Trophoblast cell (in vitro differentiated cells and primary cell): ENCODE measurements at regions not wholly inside any gene's neighbourhood (a gene's known extent, or its start where the extent isn't known, plus 50 kb on each side); places are given as distances from the start of the nearest gene placed in this dataset.

Experiments
- DNase-seq, 2 donors: peaks; one replicate each; pipeline ENCODE4 v3.0.0-alpha.2; 2016
- H2AFZ ChIP-seq: 2 replicates; pipeline ENCODE4 v1.6.1; 2013; ENCODE audit warnings: low read length, moderate library complexity, mild to moderate bottlenecking; ENCODE audit not compliant: insufficient read depth, poor library complexity
- H2AK5ac ChIP-seq: 2 replicates; pipeline ENCODE4 v1.6.1; 2013; ENCODE audit warnings: mild to moderate bottlenecking, low read length
- H2BK120ac ChIP-seq: 2 replicates; pipeline ENCODE4 v1.6.1; 2013; ENCODE audit warnings: low read length, mild to moderate bottlenecking, moderate library complexity; ENCODE audit not compliant: insufficient read depth, poor library complexity
- H2BK12ac ChIP-seq: 2 replicates; pipeline ENCODE4 v1.6.1; 2013; ENCODE audit warnings: mild to moderate bottlenecking, low read length, moderate library complexity
- H2BK5ac ChIP-seq: 2 replicates; pipeline ENCODE4 v1.6.1; 2013; ENCODE audit warnings: low read length, low read depth, moderate library complexity, mild to moderate bottlenecking; ENCODE audit not compliant: poor library complexity
- H3K14ac ChIP-seq: 2 replicates; pipeline ENCODE4 v1.6.1; 2013; ENCODE audit warnings: mild to moderate bottlenecking, low read length
- H3K18ac ChIP-seq: 2 replicates; pipeline ENCODE4 v1.6.1; 2013; ENCODE audit warnings: mild to moderate bottlenecking, low read length
- H3K23ac ChIP-seq: 2 replicates; pipeline ENCODE4 v1.6.1; 2013; ENCODE audit warnings: low read length
- H3K27ac ChIP-seq: 2 replicates; pipeline ENCODE4 v1.5.1; 2013; ENCODE audit warnings: low read depth, mild to moderate bottlenecking, inconsistent platforms, low read length, moderate library complexity
- H3K27me3 ChIP-seq: 2 replicates; pipeline ENCODE4 v1.6.1; 2013; ENCODE audit warnings: inconsistent platforms, mild to moderate bottlenecking, low read length, moderate library complexity; ENCODE audit not compliant: insufficient read depth
- H3K36me3 ChIP-seq, 2 experiments: 1 replicate in 1 of 2; 2 replicates in 1 of 2; pipeline ENCODE4 v1.6.1; 2013; ENCODE audit warnings: low read length in 2 of 2, mild to moderate bottlenecking in 2 of 2, moderate library complexity in 1 of 2; ENCODE audit not compliant: insufficient read depth in 2 of 2, control insufficient read depth in 1 of 2
- H3K4ac ChIP-seq: 2 replicates; pipeline ENCODE4 v1.6.1; 2013; ENCODE audit warnings: low read depth, mild to moderate bottlenecking, low read length, moderate library complexity
- H3K4me1 ChIP-seq, 2 experiments: 1 replicate in 1 of 2; 2 replicates in 1 of 2; pipeline ENCODE4 v1.6.1; 2013; ENCODE audit warnings: low read length in 2 of 2, mild to moderate bottlenecking in 2 of 2, moderate library complexity in 1 of 2; ENCODE audit not compliant: insufficient read depth in 2 of 2, control insufficient read depth in 1 of 2
- H3K4me2 ChIP-seq: 2 replicates; pipeline ENCODE4 v1.6.1; 2013; ENCODE audit warnings: inconsistent platforms, mild to moderate bottlenecking, low read length, moderate library complexity
- H3K4me3 ChIP-seq: 2 replicates; pipeline ENCODE4 v1.5.1; 2013; ENCODE audit warnings: mild to moderate bottlenecking, low read depth, low read length, inconsistent platforms
- H3K79me1 ChIP-seq: one replicate; pipeline ENCODE4 v1.6.1; 2013; ENCODE audit warnings: low read length
- H3K79me2 ChIP-seq: 2 replicates; pipeline ENCODE4 v1.6.1; 2013; ENCODE audit warnings: low read length, mild to moderate bottlenecking; ENCODE audit not compliant: control insufficient read depth, insufficient read depth, poor library complexity
- H3K9ac ChIP-seq: 2 replicates; pipeline ENCODE4 v1.6.1; 2013; ENCODE audit warnings: mild to moderate bottlenecking, low read length
- H3K9me3 ChIP-seq: 2 replicates; pipeline ENCODE4 v1.6.1; 2013; ENCODE audit warnings: low read depth, mild to moderate bottlenecking, control low read depth, inconsistent platforms, low read length; ENCODE audit not compliant: insufficient read depth
- H4K12ac ChIP-seq: 2 replicates; pipeline ENCODE4 v1.6.1; 2013; ENCODE audit warnings: low read depth, mild to moderate bottlenecking, low read length, moderate library complexity
- H4K8ac ChIP-seq: 2 replicates; pipeline ENCODE4 v1.6.1; 2013; ENCODE audit warnings: low read depth, mild to moderate bottlenecking, low read length, moderate library complexity
- H4K91ac ChIP-seq: one replicate; pipeline ENCODE4 v1.6.1; 2013; ENCODE audit warnings: low read depth, mild to moderate bottlenecking, low read length, moderate library complexity
- WGBS: extraction: QIAGEN DNeasy Blood & Tissue Kit; methylation state at CpG from one replicate; pipeline ENCODE4 v1.1.7; 2013; ENCODE audit warnings: missing lambda C conversion rate; ENCODE audit not compliant: insufficient read length, insufficient coverage; ENCODE audit errors: extremely low coverage; 5-methylcytosine and 5-hydroxymethylcytosine counted together

DNA sequence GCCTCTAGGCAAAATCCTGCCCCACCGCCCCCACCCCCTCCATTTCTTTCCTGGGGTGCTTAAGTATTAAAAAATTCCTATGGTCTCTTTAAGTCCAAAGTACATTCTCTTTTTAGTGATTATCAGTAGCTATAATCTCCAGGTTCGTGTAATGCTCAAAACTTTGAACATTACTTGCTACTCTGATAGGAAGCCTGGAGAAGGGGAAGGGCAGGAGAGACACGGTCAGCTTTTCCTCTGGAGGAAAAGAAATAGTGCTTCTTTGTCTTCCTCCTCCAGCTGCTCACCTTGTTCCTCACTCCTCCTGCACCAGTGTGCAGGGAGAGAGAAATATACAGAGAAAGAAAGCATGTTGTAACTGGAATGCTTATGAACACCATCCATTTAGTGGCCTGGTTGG, 80.4 kb downstream of the PPP1R2C start:
- Histone ChIP-seq H4K12ac (no peak overlapping the region), H3K23ac (no peak overlapping the region), H2AFZ (no peak overlapping the region), H3K27ac (no peak overlapping the region), H4K91ac (no peak overlapping the region), H3K27me3 (no peaks in the 10 kb centered on the region), H3K4me2 (no peak overlapping the region), H4K8ac (no peak overlapping the region), H3K18ac (no peak overlapping the region), H2BK120ac (no peak overlapping the region), H3K79me2 (no peaks in the 10 kb centered on the region), H2BK12ac (no peak overlapping the region), H3K9me3 (no peaks in the 10 kb centered on the region), H3K14ac (no peak overlapping the region), H3K4me1 (no peaks in the 10 kb centered on the region), H3K79me1 (no peaks in the 10 kb centered on the region), H3K9ac (no peak overlapping the region), H3K4ac (no peak overlapping the region), H3K36me3 (no peaks in the 10 kb centered on the region), H2BK5ac (no peak overlapping the region), H2AK5ac (no peak overlapping the region), H3K4me3 (no peak overlapping the region)
- no peak for DNase-seq
- no CpG with 5 or more reads among the region's 3 CpGs for WGBS

DNA sequence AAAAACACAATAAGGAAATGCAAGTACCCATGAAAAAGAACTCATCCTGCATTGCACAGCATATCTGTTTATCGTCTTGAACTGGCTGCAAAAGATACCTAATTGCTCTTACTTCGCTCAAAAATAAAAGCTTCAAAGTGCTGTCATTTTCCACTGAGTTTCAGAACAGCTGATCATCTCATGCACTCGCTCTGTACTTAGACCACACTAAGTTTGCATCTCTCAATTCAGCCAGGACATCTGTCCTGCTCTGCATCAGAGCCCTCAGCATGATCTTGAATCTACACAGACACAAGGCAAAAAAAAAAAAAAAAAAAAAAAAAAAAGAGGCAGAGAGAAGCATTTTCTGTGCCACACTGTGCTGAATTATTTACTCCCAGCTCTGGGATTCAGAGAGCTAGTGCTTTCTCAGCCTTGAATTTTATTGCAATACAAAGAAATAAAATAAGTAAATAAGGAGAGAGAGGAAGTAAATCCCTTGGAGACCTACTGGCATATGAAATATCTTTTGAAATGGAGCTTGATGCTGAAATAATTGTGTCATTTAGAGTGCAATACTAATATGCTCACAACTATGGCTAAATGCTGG, 81.3 kb downstream of the PPP1R2C start:
- Histone ChIP-seq H2AK5ac (no peak overlapping the region), H3K4ac (no peak overlapping the region), H4K91ac (no peak overlapping the region), H3K27me3 (no peaks in the 10 kb centered on the region), H3K14ac (no peak overlapping the region), H3K4me3 (no peak overlapping the region), H2BK120ac (no peak overlapping the region), H2AFZ (no peak overlapping the region), H3K79me1 (no peaks in the 10 kb centered on the region), H4K8ac (no peak overlapping the region), H3K79me2 (no peaks in the 10 kb centered on the region), H4K12ac (no peak overlapping the region), H2BK5ac (no peak overlapping the region), H3K4me1 (no peaks in the 10 kb centered on the region), H3K18ac (no peak overlapping the region), H3K36me3 (no peaks in the 10 kb centered on the region), H2BK12ac (no peak overlapping the region), H3K23ac (no peak overlapping the region), H3K27ac (no peak overlapping the region), H3K9ac (no peak overlapping the region), H3K9me3 (no peaks in the 10 kb centered on the region), H3K4me2 (no peak overlapping the region)
- DNase-seq, result no peak
- WGBS, result no CpG with 5 or more reads among the region's 3 CpGs

DNA sequence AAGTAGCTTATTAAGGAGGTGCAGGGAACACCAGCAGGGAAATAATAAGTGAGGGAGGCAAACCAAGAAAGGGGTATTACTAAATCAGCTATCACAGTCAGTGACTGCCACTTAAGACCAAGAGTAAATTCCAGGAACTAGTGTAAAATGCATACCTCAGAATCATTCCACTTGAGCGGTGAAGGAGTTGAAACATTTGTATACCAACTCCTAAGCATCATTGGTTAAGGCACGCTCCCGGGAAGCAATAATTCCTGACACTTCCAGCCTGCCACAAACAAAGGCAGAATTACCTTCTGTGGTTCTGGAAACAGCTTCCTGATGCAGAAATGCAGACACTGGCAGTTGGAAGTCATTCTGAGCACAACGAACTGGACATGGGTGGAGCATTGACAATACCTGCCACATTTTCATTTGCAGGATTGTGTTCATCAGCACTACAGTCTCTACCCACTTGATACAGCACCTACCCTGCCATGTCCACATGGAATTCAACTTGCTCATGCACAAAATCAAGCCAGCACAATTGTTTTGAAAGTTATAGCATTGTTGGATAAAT, 82.1 kb downstream of the PPP1R2C start:
- Histone ChIP-seq H2BK12ac (no peak overlapping the region), H3K23ac (no peak overlapping the region), H3K4ac (no peak overlapping the region), H3K27ac (no peak overlapping the region), H2BK5ac (no peak overlapping the region), H3K27me3 (no peaks in the 10 kb centered on the region), H3K9me3 (no peaks in the 10 kb centered on the region), H4K91ac (no peak overlapping the region), H3K14ac (no peak overlapping the region), H3K18ac (no peak overlapping the region), H2BK120ac (no peak overlapping the region), H2AFZ (no peak overlapping the region), H3K79me2 (no peaks in the 10 kb centered on the region), H2AK5ac (no peak overlapping the region), H3K9ac (no peak overlapping the region), H3K4me1 (no peaks in the 10 kb centered on the region), H3K79me1 (no peaks in the 10 kb centered on the region), H3K36me3 (no peaks in the 10 kb centered on the region), H3K4me3 (no peak overlapping the region), H3K4me2 (no peak overlapping the region), H4K8ac (no peak overlapping the region), H4K12ac (no peak overlapping the region)
- WGBS, result no CpG with 5 or more reads among the region's 4 CpGs
- DNase-seq, result no peak

DNA sequence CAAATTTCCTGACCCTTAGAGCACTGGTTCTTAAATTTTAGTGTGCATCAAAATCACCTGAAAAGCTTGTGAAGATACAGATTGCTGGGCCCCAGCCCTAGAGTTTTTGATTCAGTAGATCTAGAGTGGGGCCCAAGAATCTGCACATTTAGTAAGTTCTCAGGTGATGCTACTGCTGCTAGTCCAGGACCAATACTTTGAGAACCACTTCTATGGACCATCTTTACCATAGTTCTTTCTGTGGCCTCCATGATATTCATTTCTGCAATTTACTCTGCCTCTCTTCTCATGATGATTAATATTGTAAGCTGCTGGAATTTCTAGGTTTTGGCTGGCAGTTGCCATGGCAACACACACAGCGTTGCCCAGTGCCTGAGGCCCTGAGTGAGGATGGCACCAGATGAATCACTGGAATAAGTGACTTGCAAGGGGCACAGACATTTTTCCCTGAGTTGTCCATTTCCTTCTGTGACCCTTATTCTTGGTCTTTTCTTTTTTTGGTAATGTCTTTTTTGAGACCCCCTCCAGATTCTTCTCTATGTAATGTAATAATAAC, 83.6 kb downstream of the PPP1R2C start:
- Histone ChIP-seq H2BK5ac (no peak overlapping the region), H2BK120ac (no peak overlapping the region), H2AK5ac (no peak overlapping the region), H3K27ac (no peak overlapping the region), H3K4me2 (no peak overlapping the region), H3K23ac (no peak overlapping the region), H2BK12ac (no peak overlapping the region), H3K79me1 (no peaks in the 10 kb centered on the region), H3K4me3 (no peak overlapping the region), H4K12ac (no peak overlapping the region), H3K4me1 (no peaks in the 10 kb centered on the region), H3K9me3 (no peaks in the 10 kb centered on the region), H2AFZ (no peak overlapping the region), H3K4ac (no peak overlapping the region), H3K79me2 (no peaks in the 10 kb centered on the region), H3K9ac (no peak overlapping the region), H3K27me3 (no peaks in the 10 kb centered on the region), H3K18ac (no peak overlapping the region), H3K36me3 (no peaks in the 10 kb centered on the region), H3K14ac (no peak overlapping the region), H4K8ac (no peak overlapping the region), H4K91ac (no peak overlapping the region)
- no peak for DNase-seq
- no CpG with 5 or more reads among the region's 1 CpG for WGBS
